ENCODE measurements at regions not wholly inside any gene's neighbourhood (a gene's known extent, or its start where the extent isn't known, plus 50 kb on each side); places are given as distances from the start of the nearest gene placed in this dataset.
"Not testable (repeated sequence)": the region's sequence is repeated elsewhere in the genome, so short reads cannot be mapped to it uniquely, and the experiment has no call there.

- no peak for DNase-seq
Measured at GRCh38 chr5:72586788-72587530, 79.7 kb upstream of the ZNF366 start.

- DNase-seq = no peak
Measured at GRCh38 chr5:72584466-72584865, 77.3 kb upstream of the ZNF366 start.

GRCh38 chr5:72579290-72579689 lies 72.1 kb upstream of the ZNF366 start:
- DNase-seq = not testable (repeated sequence)

GRCh38 chr5:72572236-72572765 lies 65.1 kb upstream of the ZNF366 start:
- no peak for DNase-seq

GRCh38 chr5:72569408-72569944 lies 62.3 kb upstream of the ZNF366 start:
- no peak for DNase-seq

GRCh38 chr5:72566746-72567145 lies 59.5 kb upstream of the ZNF366 start:
- DNase-seq = no peak

GRCh38 chr5:72565513-72566289 lies 58.5 kb upstream of the ZNF366 start:
- DNase-seq = no peak

GRCh38 chr5:72562717-72563116 lies 55.5 kb upstream of the ZNF366 start:
- no peak for DNase-seq

- DNase-seq = no peak
Measured at GRCh38 chr5:72561148-72561972, 54.1 kb upstream of the ZNF366 start.

- no peak for DNase-seq
Measured at GRCh38 chr5:72559866-72560766, 52.9 kb upstream of the ZNF366 start.

GRCh38 chr5:72558383-72558782 lies 51.2 kb upstream of the ZNF366 start:
- DNase-seq = no peak

GRCh38 chr5:72558046-72558336 lies 50.8 kb upstream of the ZNF366 start:
- no peak for DNase-seq

- DNase-seq = no peak
Measured at GRCh38 chr5:72557167-72558045, 50.2 kb upstream of the ZNF366 start.

Data from NCI-H2081 (cell line).